Hepatocyte (in vitro differentiated cells): ENCODE measurements at regions not wholly inside any gene's neighbourhood (a gene's known extent, or its start where the extent isn't known, plus 50 kb on each side); places are given as distances from the start of the nearest gene placed in this dataset.

Experiments used
- DNase-seq: peaks from one replicate; pipeline ENCODE4 v3.0.0-alpha.2; 2016; ENCODE audit warnings: low spot score
- H2AFZ ChIP-seq: fragments of 200-600 bp; sonication (generic); 2 replicates; pipeline ENCODE4 v1.6.0; 2016; ENCODE audit warnings: antibody characterized with exemption, mild to moderate bottlenecking
- H3K27ac ChIP-seq: fragments of 200-600 bp; sonication (generic); 2 replicates; pipeline ENCODE4 v1.5.1; 2016; ENCODE audit warnings: mild to moderate bottlenecking
- H3K27me3 ChIP-seq: fragments of 200-600 bp; sonication (generic); 2 replicates; pipeline ENCODE4 v1.6.1; 2016
- H3K36me3 ChIP-seq: fragments of 200-600 bp; sonication (generic); replicated peaks from 2 replicates; pipeline ENCODE4 v1.5.1; 2016; ENCODE audit warnings: low read depth; ENCODE audit not compliant: insufficient read depth
- H3K4me1 ChIP-seq: fragments of 200-600 bp; sonication (generic); 2 replicates; pipeline ENCODE4 v1.5.1; 2016; ENCODE audit warnings: mild to moderate bottlenecking, moderate library complexity; ENCODE audit not compliant: insufficient read depth
- H3K4me2 ChIP-seq: fragments of 200-600 bp; sonication (generic); 2 replicates; pipeline ENCODE4 v1.6.0; 2016
- H3K4me3 ChIP-seq: fragments of 200-600 bp; sonication (generic); 2 replicates; pipeline ENCODE4 v1.5.1; 2016; ENCODE audit warnings: mild to moderate bottlenecking
- H3K79me2 ChIP-seq: fragments of 200-600 bp; sonication (generic); 2 replicates; pipeline ENCODE4 v1.6.0; 2017; ENCODE audit warnings: mild to moderate bottlenecking
- H3K9me2 ChIP-seq: fragments of 200-600 bp; sonication (generic); replicated peaks from 2 replicates; pipeline ENCODE4 v1.6.0; 2017; ENCODE audit warnings: mild to moderate bottlenecking; ENCODE audit not compliant: insufficient read depth
- H3K9me3 ChIP-seq: fragments of 200-600 bp; sonication (generic); 2 replicates; pipeline ENCODE4 v1.5.1; 2016; ENCODE audit warnings: low read depth, mild to moderate bottlenecking
- H4K20me1 ChIP-seq: fragments of 200-600 bp; sonication (generic); 2 replicates; pipeline ENCODE4 v1.6.0; 2016; ENCODE audit warnings: mild to moderate bottlenecking; ENCODE audit not compliant: insufficient read depth, poor library complexity, severe bottlenecking
- CTCF ChIP-seq: fragments of 200-600 bp; sonication (generic); IDR thresholded peaks from 2 replicates; pipeline ENCODE4 v1.5.1; 2016; ENCODE audit warnings: antibody characterized with exemption, mild to moderate bottlenecking; ENCODE audit not compliant: poor library complexity
- EZH2 ChIP-seq: fragments of 200-600 bp; sonication (generic); IDR thresholded peaks from 2 replicates; pipeline ENCODE4 v1.6.1; 2016; ENCODE audit warnings: antibody characterized with exemption, mild to moderate bottlenecking, borderline replicate concordance
- EZH2phosphoT487 ChIP-seq: fragments of 200-600 bp; sonication (generic); IDR thresholded peaks from one replicate; pipeline ENCODE4 v1.6.1; 2018; ENCODE audit warnings: antibody characterized with exemption, mild to moderate bottlenecking, low read depth, moderate library complexity; ENCODE audit not compliant: unreplicated experiment, severe bottlenecking
- WGBS: methylation state at CpG from one replicate; pipeline ENCODE4 v1.1.6; 2016; ENCODE audit warnings: low lambda C conversion rate; ENCODE audit errors: missing lambda C conversion rate; 5-methylcytosine and 5-hydroxymethylcytosine counted together

GRCh38 chr1:108046026-108046425 lies 81.0 kb upstream of the VAV3 start:
- Histone ChIP-seq H4K20me1 (no peaks in the 10 kb centered on the region), H3K9me2 (no peaks in the 10 kb centered on the region), H3K36me3 (no peaks in the 10 kb centered on the region), H3K79me2 (no peaks in the 10 kb centered on the region), H3K4me1 (peaks cover 25% of the 10 kb centered on the region), H2AFZ (no peak overlapping the region), H3K4me3 (no peak overlapping the region), H3K9me3 (no peaks in the 10 kb centered on the region), H3K4me2 (peak overlapping the region; percentile 67), H3K27me3 (no peaks in the 10 kb centered on the region), H3K27ac (no peak overlapping the region)
- 47% methylated on average over 2 of the region's 2 CpGs for WGBS
- DNase-seq = peak; percentile 31
- no peak for TF ChIP-seq EZH2phosphoT487
- TF ChIP-seq EZH2 = no peak
- TF ChIP-seq CTCF = no peak

GRCh38 chr1:108045460-108045859 lies 80.5 kb upstream of the VAV3 start:
- Histone ChIP-seq H3K4me1 (peaks cover 26% of the 10 kb centered on the region), H3K36me3 (no peaks in the 10 kb centered on the region), H2AFZ (no peak overlapping the region), H3K9me3 (no peaks in the 10 kb centered on the region), H3K27me3 (no peaks in the 10 kb centered on the region), H3K9me2 (no peaks in the 10 kb centered on the region), H3K4me2 (peak overlapping the region; percentile 67), H3K27ac (no peak overlapping the region), H4K20me1 (no peaks in the 10 kb centered on the region), H3K79me2 (no peaks in the 10 kb centered on the region), H3K4me3 (no peak overlapping the region)
- TF ChIP-seq CTCF = no peak
- TF ChIP-seq EZH2phosphoT487 = no peak
- TF ChIP-seq EZH2 = no peak
- DNase-seq = peak; percentile 21
- 16% methylated on average over 7 of the region's 7 CpGs for WGBS

GRCh38 chr1:108044318-108044717 lies 79.3 kb upstream of the VAV3 start:
- Histone ChIP-seq H3K4me2 (no peak overlapping the region), H3K79me2 (no peaks in the 10 kb centered on the region), H3K36me3 (no peaks in the 10 kb centered on the region), H3K27me3 (no peaks in the 10 kb centered on the region), H3K4me1 (peaks cover 26% of the 10 kb centered on the region), H3K27ac (no peak overlapping the region), H3K4me3 (no peak overlapping the region), H4K20me1 (no peaks in the 10 kb centered on the region), H3K9me3 (no peaks in the 10 kb centered on the region), H2AFZ (no peak overlapping the region), H3K9me2 (no peaks in the 10 kb centered on the region)
- no peak for DNase-seq
- 87% methylated on average over 2 of the region's 2 CpGs for WGBS
- TF ChIP-seq EZH2phosphoT487 (no peak), CTCF (no peak), EZH2 (no peak)

GRCh38 chr1:108043707-108044106 lies 78.7 kb upstream of the VAV3 start:
- no peak overlapping the region for H3K27ac ChIP-seq
- no peaks in the 10 kb centered on the region for H4K20me1 ChIP-seq
- H3K79me2 ChIP-seq = no peaks in the 10 kb centered on the region
- peaks cover 5% of the 10 kb centered on the region for H3K27me3 ChIP-seq
- no peaks in the 10 kb centered on the region for H3K9me3 ChIP-seq
- no peaks in the 10 kb centered on the region for H3K9me2 ChIP-seq
- WGBS = 98% methylated on average over 8 of the region's 8 CpGs
- H3K4me3 ChIP-seq = no peak overlapping the region
- no peak for DNase-seq
- H3K36me3 ChIP-seq = no peaks in the 10 kb centered on the region
- H3K4me1 ChIP-seq = peaks cover 26% of the 10 kb centered on the region
- no peak overlapping the region for H3K4me2 ChIP-seq
- TF ChIP-seq EZH2phosphoT487 (no peak), CTCF (no peak), EZH2 (no peak)
- no peak overlapping the region for H2AFZ ChIP-seq
